VCaP (cell line): ENCODE measurements at regions not wholly inside any gene's neighbourhood (a gene's known extent, or its start where the extent isn't known, plus 50 kb on each side); places are given as distances from the start of the nearest gene placed in this dataset.

Source experiments
- H3K27ac ChIP-seq: fragments of 450-650 bp; 2 replicates; pipeline ENCODE4 v1.5.1; 2017
- CTCF ChIP-seq: fragments of 450-650 bp; conservative IDR thresholded peaks from 2 replicates; pipeline ENCODE4 v1.5.1; 2017; ENCODE audit warnings: mild to moderate bottlenecking, moderate library complexity

- no peak for TF ChIP-seq CTCF
- no peak overlapping the region for H3K27ac ChIP-seq
These were observed 306.0 kb downstream of the BCL11A start for GRCh38 chr2:60247471-60247870.

GRCh38 chr2:60246583-60246982, 306.9 kb downstream of the BCL11A start:
- H3K27ac ChIP-seq, result no peak overlapping the region
- no peak for TF ChIP-seq CTCF

- no peak overlapping the region for H3K27ac ChIP-seq
- no peak for TF ChIP-seq CTCF
These were observed 319.0 kb downstream of the BCL11A start for GRCh38 chr2:60234274-60234986.

- TF ChIP-seq CTCF, result no peak
- no peak overlapping the region for H3K27ac ChIP-seq
These were observed 322.9 kb downstream of the BCL11A start for GRCh38 chr2:60230596-60230995.

- TF ChIP-seq CTCF, result no peak
- H3K27ac ChIP-seq, result no peak overlapping the region
These were observed 323.4 kb downstream of the BCL11A start for GRCh38 chr2:60230037-60230436.

- TF ChIP-seq CTCF, result no peak
- no peak overlapping the region for H3K27ac ChIP-seq
These were observed 326.5 kb downstream of the BCL11A start for GRCh38 chr2:60226943-60227342.

- TF ChIP-seq CTCF, result no peak
- no peak overlapping the region for H3K27ac ChIP-seq
These were observed 327.3 kb downstream of the BCL11A start for GRCh38 chr2:60226191-60226590.
